Stomach (tissue), 8 donors: ENCODE measurements at regions not wholly inside any gene's neighbourhood (a gene's known extent, or its start where the extent isn't known, plus 50 kb on each side); places are given as distances from the start of the nearest gene placed in this dataset.

Source experiments
- DNase-seq, 2 donors: peaks; one replicate each; pipeline versions ENCODE4 v3.0.0 to v3.0.0-alpha.2; 2013 to 2019
- H3K27ac ChIP-seq, 5 donors: fragments of 200-600 bp in 4 of 5; sonication (generic) in 4 of 5; one replicate each; pipeline ENCODE4 v1.5.1; 2013 to 2019; ENCODE audit warnings: mild to moderate bottlenecking in 1 of 5, moderate library complexity in 1 of 5
- H3K27me3 ChIP-seq, 3 donors: fragments of 200-600 bp; sonication (generic); one replicate each; pipeline ENCODE4 v1.5.1; 2017 to 2019; ENCODE audit warnings: mixed run types in 1 of 3
- H3K36me3 ChIP-seq, 4 donors: fragments of 200-600 bp; sonication (generic); 1 replicate in 3 of 4; 2 replicates in 1 of 4; pipeline ENCODE4 v1.5.1; 2016 to 2019
- H3K4me1 ChIP-seq, 4 donors: fragments of 200-600 bp; sonication (generic); one replicate each; pipeline ENCODE4 v1.5.1; 2016 to 2019
- H3K4me3 ChIP-seq, 4 donors: fragments of 200-600 bp; sonication (generic) in 3 of 4; one replicate each; pipeline ENCODE4 v1.5.1; 2016 to 2019; ENCODE audit warnings: mild to moderate bottlenecking in 1 of 4
- H3K9me3 ChIP-seq, 4 donors: fragments of 200-600 bp; sonication (generic); one replicate each; pipeline ENCODE4 v1.5.1; 2016 to 2019
- CTCF ChIP-seq, 7 experiments: fragments of 450-650 bp in 4 of 7; fragments of 200-600 bp in 3 of 7; sonication (generic) in 3 of 7; IDR thresholded peaks; one replicate each; pipeline ENCODE4 v1.5.1; 2016 to 2019; ENCODE audit warnings: antibody characterized with exemption in 7 of 7, control low read depth in 2 of 7, mild to moderate bottlenecking in 1 of 7
- EP300 ChIP-seq: sonication (generic); formaldehyde crosslinking; IDR thresholded peaks from one replicate; pipeline ENCODE4 v1.6.1; 2017; ENCODE audit warnings: antibody characterized with exemption
- POLR2A ChIP-seq, 4 donors: fragments of 450-650 bp; IDR thresholded peaks; one replicate each; pipeline ENCODE4 v1.6.1; 2016; ENCODE audit warnings: antibody characterized with exemption in 4 of 4, control low read depth in 2 of 4, mild to moderate bottlenecking in 1 of 4, moderate library complexity in 1 of 4
- POLR2AphosphoS5 ChIP-seq, 3 donors: sonication (generic); formaldehyde crosslinking; IDR thresholded peaks; one replicate each; pipeline ENCODE4 v1.6.1; 2016; ENCODE audit warnings: antibody characterized with exemption in 3 of 3
- WGBS, 5 donors: extraction: QIAGEN DNeasy Blood & Tissue Kit in 3 of 5; methylation state at CpG; one replicate each; pipeline versions ENCODE4 v1.1.5 to v1.1.7; 2013 to 2018; 5-methylcytosine and 5-hydroxymethylcytosine counted together
- intact Hi-C: fragments of 100-400 bp; cut with DNase I; formaldehyde crosslinking; loops from one replicate; pipeline ENCODE4 v1.15.1; 2023; ENCODE audit warnings: low total_unique reads
- donor health status: healthy with polysubstance abuse.
- donor health status: Bipolar disorder and iron deficiency.
- donor health status: healthy.

- H3K36me3 ChIP-seq, result no peaks in the 10 kb centered on the region
- intact Hi-C loops, result loop anchor here (10.0 kb wide), 1 partner anchor 627 kb away; no protein-coding TSS in a partner anchor
- DNase-seq, result no peak
- H3K27ac ChIP-seq, result peak overlapping the region in 1 of 5 donors; percentile 44
- H3K9me3 ChIP-seq, result no peaks in the 10 kb centered on the region
- 41 to 62% (median 43%) methylated on average over 1 of the region's 1 CpG for WGBS, 5 donors
- no peak overlapping the region for H3K4me3 ChIP-seq
- H3K4me1 ChIP-seq, result no peaks in the 10 kb centered on the region
- no peaks in the 10 kb centered on the region for H3K27me3 ChIP-seq
- no peak for TF ChIP-seq EP300
- no peak for TF ChIP-seq CTCF (IDR thresholded peaks at IDR 0.05)
- TF ChIP-seq POLR2AphosphoS5 (IDR thresholded peaks at IDR 0.05), result peak in 1 of 3 donors; percentile 67
- TF ChIP-seq POLR2A (IDR thresholded peaks at IDR 0.05), result no peak
These were observed 613.5 kb downstream of the LMO4 start for GRCh38 chr1:87942165-87942564.

GRCh38 chr1:87949711-87950110 lies 621.0 kb downstream of the LMO4 start:
- no peak for DNase-seq
- Histone ChIP-seq H3K4me1 (peaks cover 0 to 32% (median 14%) of the 10 kb centered on the region in 4 donors), H3K9me3 (no peaks in the 10 kb centered on the region), H3K4me3 (no peak overlapping the region), H3K36me3 (no peaks in the 10 kb centered on the region), H3K27ac (no peak overlapping the region), H3K27me3 (no peaks in the 10 kb centered on the region)
- WGBS, 5 donors, result 44 to 84% (median 68%) methylated on average over 3 of the region's 3 CpGs
- intact Hi-C loops, result loop anchor here (10.0 kb wide), 1 partner anchor 635 kb away; no protein-coding TSS in a partner anchor
- TF ChIP-seq POLR2AphosphoS5 (IDR thresholded peaks at IDR 0.05), result no peak
- TF ChIP-seq POLR2A (IDR thresholded peaks at IDR 0.05), result no peak
- no peak for TF ChIP-seq EP300
- no peak for TF ChIP-seq CTCF (IDR thresholded peaks at IDR 0.05)

GRCh38 chr1:87950369-87950768 lies 621.7 kb downstream of the LMO4 start:
- Histone ChIP-seq H3K4me3 (no peak overlapping the region), H3K4me1 (peaks cover 0 to 32% (median 14%) of the 10 kb centered on the region in 4 donors), H3K27me3 (no peaks in the 10 kb centered on the region), H3K27ac (no peak overlapping the region), H3K9me3 (no peaks in the 10 kb centered on the region), H3K36me3 (no peaks in the 10 kb centered on the region)
- intact Hi-C loops, result no loop called here
- WGBS, 5 donors, result 16 to 34% (median 20%) methylated on average over 3 of the region's 3 CpGs
- no peak for TF ChIP-seq POLR2A (IDR thresholded peaks at IDR 0.05)
- TF ChIP-seq POLR2AphosphoS5 (IDR thresholded peaks at IDR 0.05), result no peak
- TF ChIP-seq EP300, result no peak
- no peak for TF ChIP-seq CTCF (IDR thresholded peaks at IDR 0.05)
- no peak for DNase-seq

GRCh38 chr1:87951409-87951808 lies 622.7 kb downstream of the LMO4 start:
- Histone ChIP-seq H3K36me3 (no peaks in the 10 kb centered on the region), H3K4me1 (peaks cover 0 to 32% (median 14%) of the 10 kb centered on the region in 4 donors), H3K4me3 (no peak overlapping the region), H3K9me3 (no peaks in the 10 kb centered on the region), H3K27me3 (no peaks in the 10 kb centered on the region), H3K27ac (peak overlapping the region in 1 of 5 donors; percentile 44)
- intact Hi-C loops, result no loop called here
- 88 to 91% (median 88%) methylated on average over 2 of the region's 2 CpGs for WGBS, 5 donors
- no peak for TF ChIP-seq POLR2A (IDR thresholded peaks at IDR 0.05)
- TF ChIP-seq CTCF (IDR thresholded peaks at IDR 0.05), result no peak
- TF ChIP-seq EP300, result no peak
- no peak for TF ChIP-seq POLR2AphosphoS5 (IDR thresholded peaks at IDR 0.05)
- DNase-seq, result no peak
